ENCODE measurements at regions not wholly inside any gene's neighbourhood (a gene's known extent, or its start where the extent isn't known, plus 50 kb on each side); places are given as distances from the start of the nearest gene placed in this dataset.

DNA sequence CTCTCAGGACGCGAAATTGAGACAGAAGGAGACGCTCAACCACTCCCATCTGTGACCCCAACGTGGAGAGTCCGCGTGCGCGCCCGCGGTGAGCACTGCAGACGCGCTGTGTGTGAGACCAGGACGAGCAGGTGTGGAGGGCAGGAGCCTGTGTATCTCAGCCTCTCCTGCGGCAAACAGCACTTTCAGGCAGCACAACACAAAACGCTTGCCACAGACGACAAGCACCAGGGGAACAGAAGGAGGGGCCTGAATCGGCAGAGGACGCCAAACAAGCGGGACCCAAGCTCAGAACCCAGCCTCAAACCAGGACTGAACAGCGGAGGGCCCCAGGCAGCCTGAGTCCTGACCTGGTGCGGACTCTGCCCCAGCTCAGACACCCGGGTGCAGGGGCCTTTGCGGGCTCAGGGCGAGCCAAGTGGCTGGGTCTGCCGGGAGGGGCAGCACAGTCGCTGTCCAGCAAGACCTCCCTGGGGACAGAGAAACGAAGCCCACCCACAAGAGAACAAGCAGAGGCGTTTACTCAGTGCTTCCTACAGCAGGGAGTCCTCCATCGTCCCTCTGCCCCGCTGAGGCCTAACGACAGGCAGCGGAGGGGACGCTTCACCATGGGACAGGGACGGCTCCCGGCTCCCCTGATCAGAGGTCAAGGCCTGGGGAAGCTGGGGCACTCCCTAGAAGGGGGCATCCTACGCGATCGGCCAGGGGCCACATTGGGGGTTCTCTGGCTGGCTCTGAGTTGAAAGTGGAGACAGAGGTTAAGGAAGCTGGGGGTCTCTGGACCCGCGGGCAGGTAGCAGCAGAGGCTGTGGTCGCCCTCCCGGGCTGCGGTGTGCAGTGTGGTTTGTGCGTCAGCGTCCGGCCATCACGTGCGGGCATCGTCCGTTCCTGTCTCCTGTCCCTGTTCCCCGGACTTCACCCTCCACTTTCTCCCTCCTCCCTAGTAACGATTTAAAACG is 560.8 kb downstream of the BRD1 start:
- no peak for DNase-seq

DNA sequence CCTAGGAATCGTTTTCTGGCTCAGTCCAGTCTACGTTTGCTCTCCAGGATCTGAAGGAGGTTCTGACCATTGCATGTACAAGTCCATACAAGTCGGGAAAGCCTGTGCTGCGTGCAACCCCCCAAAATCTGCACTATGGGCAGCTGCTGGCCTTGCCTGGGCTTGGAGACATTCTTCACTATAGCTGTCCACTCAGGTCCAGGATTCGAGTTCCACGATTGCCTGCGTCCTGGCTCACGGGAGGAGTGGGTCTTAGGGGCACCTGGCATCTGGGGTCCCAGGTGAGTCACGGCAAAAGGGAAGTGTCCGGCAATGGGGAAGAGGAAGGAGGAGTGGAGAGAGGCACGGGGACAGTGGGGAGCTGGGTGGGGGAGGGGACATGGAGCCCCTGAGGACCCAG is 563.0 kb downstream of the BRD1 start:
- no peak for DNase-seq

DNA sequence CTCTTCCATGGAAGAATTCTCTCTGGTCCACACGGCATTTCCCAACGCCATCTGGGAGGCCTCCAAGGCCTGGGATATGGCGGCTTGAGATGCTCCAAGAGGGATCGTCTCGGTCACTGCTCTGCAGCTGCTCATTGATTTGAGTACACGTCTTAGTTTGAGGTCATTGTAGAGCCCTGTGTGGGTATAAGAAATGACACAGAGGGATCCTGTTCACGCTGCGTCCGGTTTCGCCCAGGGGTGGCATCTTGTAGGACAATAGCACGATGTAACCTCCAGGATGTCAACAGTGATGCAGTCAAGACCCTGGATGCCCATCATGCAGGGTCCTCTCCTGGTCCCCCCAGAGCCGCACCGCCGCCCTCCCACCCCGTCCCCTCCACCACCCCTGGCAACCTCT is 564.6 kb downstream of the BRD1 start:
- no peak for DNase-seq

DNA sequence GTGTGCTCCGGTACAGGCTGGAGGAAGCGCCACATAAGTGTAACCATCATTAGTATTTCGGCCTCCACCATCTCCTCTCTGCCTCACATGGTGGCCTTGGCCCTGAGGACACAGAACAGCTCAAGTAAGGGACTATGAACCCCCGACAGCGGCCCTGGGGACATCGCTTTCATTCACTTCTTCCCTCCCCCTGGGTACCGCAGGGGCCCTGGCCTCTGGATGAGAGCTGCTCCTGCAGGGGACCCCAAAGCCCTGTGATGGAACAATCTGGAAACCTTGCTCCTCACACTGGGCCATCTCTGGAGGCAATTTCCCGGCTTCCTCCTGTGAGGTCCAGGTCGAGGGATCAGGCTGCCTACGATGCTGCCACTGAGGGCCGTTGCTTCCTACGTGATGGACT is 565.5 kb downstream of the BRD1 start:
- no peak for DNase-seq

DNA sequence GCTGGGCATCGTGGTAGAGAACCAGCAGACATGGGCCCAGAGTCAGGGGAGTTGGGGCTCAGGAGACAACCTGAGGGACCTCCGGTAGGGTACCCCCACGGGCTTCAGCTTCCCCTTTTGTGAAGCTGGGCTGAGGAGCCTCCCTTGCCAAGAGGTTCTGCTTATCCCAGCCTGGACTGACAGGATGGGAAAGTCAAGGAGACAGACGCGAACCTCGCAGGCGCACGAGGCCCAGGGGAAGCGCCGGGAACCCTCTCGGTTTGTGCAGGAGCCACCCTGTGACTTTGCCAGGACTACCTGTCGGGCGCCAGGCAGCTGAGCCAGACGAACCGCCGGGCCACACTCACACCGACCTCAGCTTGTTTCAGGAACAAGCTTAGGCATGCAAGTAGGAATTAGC is 566.1 kb downstream of the BRD1 start:
- no peak for DNase-seq

DNA sequence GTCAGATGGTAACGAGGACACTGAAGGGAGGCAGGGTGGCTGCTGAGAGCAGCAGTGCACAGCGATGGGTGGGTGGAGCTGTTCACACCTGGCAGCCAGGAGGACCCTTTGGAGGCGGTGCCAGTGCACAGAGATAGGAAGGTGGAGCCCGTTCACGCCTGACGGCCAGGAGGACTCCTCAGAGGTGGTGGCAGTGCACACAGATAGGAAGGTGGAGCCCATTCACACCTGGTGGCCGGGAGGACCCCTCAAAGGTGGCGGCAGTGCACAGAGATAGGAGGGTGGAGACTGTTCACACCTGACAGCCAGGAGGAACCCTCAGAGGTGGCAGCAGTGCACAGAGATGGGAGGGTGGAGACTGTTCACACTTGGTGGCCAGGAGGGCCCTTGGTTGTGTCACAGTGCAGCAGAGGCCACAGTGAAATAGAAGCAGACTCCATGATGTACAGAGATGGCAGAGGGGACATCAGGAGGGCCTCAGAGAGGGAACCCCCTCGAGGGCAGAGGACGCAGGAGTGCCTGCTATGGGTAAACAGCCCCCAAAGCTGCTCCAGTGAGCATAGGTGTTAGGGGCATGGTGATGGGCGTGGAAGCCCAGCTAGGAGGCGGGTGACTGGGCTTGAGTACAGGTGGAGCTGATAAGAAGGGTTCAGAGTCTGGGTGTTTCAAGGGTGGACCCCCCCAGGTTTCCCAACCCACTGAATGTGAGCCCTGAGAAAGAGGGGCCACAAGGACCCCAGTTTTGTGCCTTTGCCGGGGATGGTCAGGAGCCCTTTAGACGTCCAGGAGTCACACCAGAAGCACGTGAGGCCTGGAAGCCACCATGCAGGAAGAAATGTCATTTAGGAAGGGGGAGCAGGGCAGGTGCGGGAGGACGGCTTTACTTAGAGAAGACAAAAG is 566.7 kb downstream of the BRD1 start:
- DNase-seq = no peak

DNA sequence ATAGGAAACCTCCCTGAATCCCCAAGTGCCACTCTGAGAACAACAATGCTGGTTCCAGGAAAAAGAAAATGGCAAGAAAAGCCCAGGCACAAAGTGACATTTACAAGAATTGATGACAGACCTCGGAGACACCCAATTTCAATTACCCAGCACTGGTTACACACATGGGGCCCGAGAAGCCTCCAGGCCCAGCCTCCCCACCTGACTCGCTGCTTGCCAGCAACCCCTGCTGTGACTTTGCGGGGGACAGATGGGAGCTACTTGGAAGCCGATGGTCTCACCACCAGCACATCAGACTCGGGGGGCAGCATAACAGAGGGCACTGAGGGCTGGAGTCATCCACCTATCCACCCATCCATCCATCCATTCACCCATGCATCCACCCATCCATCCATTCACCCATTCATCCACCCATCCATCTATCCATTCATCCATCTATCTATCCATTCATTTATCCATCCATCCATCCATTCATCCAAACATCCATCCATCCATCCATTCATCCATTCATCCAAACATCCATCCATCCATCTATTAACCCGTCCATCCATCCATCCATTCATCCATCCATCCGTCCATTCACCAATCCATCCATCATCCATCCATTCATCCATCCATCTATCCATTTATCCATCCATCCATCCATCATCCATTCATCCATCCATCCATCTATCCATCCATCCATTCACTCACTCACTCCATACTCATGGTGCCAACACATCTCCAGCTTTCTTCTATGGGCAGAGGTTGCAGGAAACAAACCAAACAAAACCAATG is 567.6 kb downstream of the BRD1 start:
- no peak for DNase-seq

DNA sequence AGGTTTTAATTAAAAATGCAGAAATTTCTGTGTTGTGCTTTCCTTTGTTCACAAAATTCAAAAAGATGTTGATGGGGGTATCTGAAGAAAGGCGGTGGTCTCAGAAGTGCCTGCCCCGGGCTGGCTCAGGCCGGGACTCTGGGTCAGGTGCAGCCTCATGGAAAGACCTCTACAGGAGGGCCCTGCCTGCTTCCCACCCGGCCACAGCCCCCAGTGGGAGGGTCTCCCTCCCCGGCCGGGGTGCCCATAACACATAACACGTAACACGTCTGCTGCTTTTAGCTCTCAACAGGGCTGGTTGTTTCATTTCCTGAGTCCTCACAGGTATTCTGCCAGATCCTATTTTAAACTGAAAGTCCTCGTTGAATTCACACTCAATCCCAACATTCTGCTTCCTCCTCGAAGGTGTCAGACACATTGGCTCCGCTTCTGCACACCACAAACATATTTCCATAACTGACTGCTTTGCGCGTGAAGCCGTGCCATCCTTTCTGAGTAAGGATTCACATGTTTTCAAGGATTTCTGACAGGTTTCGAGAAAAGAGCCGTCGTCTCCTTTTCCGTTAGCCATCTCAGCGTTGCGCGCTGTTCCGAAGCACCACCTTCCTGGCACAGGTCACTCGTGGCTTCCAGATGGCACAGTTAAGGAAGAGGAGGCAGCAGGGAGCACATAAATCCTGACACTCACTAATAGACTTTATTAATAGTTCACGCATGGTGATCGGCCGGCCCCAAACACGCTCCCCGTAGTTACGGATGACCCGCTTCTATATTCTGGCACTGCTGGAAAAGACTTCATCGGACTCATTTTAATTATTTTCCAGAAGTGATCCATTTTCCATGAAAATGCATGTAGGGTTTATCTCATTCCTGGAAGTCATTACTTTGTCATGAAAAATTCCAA is 569.3 kb downstream of the BRD1 start:
- DNase-seq = no peak

DNA sequence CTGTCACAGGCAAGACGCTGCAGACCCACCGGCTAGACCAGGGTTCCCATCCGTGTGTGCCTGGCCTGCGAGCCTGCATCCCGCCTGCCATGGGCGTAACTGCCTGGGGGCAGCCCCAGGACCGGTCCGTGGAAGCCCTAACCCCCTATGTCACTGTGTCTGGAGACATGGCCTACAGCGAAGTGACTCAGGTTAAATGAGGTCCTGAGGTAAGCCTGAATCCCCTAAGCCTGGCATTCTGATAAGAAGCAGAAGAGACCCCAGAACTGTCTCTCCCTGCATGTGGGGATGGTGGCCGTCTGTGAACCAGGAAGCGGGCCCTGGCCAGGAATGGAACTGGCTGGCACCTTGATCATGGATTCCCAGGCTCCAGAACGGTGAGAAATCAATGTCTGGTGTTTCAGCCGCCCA is 570.1 kb downstream of the BRD1 start:
- no peak for DNase-seq

DNA sequence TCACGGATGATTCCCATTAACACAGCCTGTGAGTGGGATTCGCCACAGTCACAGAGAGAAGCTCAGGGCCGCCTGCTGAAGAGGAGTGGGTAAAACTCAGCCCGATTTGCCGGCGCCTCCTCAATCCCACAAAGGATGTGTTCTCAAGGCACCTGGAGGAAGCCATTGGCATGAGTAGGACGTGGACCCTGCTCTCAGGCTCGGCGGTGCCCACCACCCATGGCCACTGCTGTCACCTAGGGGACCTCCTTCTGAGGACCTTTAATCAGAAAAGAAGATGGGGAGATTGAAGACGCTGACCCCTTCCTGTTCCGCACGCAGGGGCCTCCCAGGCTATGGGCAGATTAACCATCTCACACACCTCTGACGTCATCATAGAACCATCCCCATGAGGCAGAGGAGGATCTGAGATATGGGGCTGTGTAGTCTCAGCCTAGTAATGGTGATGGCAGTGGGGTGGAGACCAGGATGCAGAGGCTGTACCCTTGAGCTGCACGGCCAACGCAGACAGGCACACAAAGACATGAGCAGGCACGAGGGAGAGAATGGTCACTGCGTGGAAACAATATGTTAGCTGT is 571.8 kb downstream of the BRD1 start:
- no peak for DNase-seq

DNA sequence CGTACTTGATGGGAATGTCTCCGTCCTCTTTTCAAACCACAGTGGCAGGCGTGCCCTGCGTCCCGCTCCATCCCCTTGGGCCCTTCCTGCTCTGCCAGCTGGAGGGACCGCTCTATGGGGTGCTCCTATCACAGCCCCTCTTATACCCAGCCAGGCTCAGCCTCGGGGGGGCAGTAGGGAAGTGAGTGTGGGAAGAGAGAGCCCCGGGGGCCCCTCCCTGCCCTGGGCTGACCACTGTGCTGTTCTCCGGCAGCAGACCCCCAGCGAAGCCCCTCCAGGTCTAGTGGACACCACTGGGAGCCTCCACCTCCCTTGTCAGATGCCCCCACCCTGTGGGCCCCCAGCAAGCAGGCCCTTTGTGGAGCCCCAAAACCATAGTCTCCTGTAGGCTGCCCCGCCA is 572.5 kb downstream of the BRD1 start:
- no peak for DNase-seq

DNA sequence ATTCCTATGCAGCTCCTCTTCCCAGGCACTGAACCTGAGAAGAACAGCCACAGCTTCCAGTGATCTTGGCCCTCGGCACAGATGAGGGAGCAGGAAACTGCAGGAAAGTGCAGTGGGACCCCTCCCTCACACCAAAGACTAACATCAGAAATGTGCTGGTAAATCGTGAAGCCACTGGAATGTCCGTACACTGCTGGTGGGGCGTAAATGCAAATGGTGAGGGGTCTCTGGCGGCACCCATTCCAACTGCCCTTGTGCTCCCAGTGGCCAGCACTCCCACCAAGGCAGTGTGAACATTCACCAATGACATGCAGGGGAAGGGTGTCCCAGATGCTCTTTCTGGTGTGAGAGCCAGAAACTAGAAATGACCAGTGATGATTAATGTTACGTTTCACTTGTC is 574.0 kb downstream of the BRD1 start:
- DNase-seq = no peak

DNA sequence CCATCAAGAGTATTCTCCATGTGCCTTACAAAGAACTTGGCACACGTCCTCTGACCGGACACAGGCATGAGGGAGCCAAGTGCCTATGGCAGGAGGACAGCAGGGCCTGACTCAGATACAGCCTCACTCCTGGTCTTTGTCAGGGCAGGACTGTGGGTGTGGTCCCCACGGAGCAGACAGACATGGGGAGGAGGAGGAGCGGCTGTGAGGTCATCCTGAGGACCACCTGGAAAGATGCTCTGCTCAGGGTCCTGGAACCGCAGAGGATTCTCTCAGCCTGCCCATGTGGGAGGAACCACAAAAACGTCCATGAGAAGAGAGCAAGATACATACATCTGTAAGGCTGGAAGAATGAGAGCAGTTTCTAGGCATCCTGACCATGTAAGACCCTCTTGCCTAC is 576.3 kb downstream of the BRD1 start:
- no peak for DNase-seq

DNA sequence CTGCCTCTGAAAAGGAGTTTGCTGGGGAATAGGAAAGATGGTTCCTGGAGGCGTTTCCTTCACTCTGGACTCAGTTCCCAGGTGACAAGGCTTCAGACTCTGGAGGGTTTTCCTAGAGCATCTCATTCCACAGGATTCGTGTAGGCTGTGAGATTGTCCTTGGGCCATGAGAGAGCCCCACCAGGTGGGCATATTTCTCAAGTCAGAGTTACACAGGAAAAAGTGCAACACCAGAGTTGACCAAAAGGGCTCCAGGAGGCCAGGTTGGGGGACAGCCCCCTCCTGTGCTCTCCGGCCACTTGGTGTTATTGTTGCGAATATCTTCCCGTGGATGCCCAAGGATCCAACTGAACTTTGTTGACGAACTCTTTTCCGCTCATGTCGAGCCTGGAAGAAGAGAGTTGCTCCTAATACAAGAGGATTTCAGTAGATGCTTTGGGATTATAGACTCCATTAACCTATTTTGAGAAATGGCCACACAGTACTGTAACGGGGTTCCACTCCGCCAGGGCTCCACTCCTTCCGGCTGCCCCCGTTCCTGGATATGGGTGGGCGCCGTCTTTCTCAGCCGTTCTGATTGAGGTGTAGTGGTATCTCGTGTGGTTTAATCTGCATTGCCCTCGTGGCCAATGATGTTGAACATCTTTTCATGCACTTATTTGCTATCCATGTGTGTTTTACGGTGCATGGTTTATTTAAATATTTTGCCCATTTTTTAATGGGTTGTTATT is 580.3 kb downstream of the BRD1 start:
- no peak for DNase-seq

DNA sequence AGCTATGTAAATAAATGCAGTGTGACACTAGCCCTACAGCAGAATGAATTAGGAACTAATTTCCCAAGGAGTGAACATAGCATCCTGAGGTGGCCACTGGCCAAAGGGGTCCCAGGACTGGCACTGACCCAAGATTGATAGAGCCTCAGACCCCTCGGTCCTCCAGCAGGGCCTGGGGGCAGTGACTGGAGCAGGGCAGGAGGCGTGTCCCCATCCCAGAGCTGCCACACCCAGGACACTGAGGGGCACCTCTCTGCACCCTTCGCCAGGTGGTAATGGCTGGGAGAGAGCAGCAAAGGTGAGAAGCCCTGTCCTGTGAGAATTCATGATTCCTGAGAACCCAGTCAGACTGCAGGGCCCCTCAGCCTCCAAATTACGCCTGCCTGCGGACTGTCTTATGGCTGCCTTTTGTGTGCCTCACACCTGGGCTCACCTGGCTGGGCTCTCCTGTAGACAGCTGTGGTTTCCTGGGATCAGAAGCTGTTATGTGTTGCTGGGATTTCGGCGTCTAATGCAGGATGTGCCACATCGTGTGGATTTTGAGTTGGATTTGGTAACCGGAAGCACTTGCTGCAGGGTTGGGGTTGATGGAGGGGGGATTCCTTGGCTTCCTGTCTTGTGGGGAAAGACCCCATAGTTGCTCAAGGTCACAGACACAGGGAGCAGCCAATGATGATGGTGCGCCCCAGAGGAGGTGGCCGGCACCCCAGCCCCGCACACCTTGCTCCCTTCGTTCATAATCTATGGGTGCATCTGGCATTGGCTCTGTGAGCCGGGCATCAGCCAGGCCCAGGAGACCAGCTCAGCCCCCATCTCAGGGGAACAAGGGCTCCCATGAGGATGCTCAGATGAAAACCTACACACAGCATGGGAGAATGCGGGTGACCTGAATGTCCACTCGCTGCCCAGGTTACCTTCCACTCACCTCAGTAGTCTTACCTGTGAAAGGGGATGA is 582.9 kb downstream of the BRD1 start:
- no peak for DNase-seq

DNA sequence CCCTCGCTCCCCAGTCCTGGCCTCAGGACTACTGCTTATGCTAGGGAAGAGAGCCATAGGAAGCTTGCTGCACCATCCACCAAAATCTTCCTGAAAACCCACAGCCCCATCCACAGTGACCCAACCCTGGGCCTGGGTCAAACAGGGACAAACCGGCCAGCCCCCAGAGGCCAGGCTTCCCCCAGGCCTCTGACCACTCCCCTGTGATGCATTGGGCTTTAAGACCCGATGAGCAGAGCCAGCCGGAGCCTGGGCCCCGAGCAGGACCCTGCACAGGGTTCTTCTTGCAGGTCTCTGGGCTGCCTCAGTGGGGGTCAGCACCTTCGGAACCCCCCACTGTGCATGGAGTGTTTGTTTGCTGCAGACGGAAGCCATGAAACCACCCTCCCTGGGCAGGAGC is 583.7 kb downstream of the BRD1 start:
- DNase-seq = no peak

DNA sequence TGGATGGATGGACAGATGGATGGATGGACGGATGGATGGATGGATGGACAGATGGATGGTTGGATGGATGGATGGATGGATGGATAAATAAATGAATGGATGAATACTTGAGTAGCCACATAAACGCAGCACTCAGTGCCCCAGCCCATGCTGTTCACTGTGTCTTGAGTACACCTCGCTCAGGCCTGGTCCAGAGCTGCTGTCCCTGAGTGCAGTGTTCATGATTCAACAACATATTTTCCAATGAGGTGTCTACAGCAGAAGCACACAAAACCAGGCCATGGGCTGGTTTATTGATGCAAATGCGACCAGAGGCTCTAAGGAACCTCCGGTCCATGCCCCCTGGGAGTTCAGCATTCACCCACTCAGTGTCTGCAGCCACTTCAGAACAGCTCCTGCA is 584.3 kb downstream of the BRD1 start:
- no peak for DNase-seq

DNA sequence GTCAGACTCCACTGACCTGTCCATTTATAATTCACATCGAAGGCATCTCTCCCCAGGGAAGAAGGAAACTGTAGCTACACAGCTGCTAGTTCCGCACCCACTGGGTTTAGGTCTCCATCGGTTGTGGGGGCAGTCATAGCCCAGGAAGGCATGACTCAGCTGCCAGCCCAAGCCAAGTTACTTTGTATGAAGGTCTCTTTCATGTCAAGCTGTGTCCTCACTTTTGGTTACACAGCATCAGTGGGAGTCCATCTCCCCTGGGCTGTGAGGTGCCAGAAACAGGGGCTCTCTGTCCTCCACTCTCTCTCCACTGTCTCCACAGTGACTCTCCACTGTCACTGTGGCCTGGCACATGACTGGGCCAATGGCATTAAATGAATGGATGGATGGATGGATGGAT is 585.2 kb downstream of the BRD1 start:
- no peak for DNase-seq

DNA sequence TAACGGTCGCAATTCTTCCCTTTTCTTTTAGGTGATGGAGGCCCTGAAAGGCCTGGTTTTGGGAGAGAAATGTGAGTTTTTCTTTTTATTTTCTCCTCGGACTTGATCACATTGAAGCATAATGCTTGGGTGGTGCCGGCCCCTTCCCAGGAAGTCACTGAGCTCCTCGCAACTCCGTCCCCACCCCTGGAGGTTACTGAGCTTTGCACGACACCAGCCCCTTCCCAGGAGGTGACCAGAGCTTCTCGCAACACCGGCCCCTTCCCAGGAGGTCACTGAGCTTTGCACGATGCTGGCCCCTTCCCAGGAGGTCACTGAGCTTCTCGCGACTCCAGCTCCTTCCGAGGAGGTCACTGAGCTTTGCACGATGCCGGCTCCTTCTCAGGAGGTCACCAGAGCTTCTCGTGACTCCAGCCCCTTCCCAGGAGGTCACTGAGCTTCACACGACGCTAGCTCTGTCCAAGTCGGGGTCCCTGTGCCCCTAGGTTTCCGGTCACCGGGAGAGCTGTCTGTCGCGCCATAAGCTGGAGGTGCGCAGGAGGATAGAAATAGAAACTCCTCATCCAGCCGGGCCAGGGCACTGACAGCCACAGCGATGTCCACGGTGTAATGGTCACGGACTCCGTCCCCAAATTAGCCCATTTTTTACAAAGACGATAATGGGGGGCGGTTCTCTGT is 586.4 kb downstream of the BRD1 start:
- DNase-seq = no peak
